ENCODE measurements at regions not wholly inside any gene's neighbourhood (a gene's known extent, or its start where the extent isn't known, plus 50 kb on each side); places are given as distances from the start of the nearest gene placed in this dataset.

- TF ChIP-seq, protein P1, sequence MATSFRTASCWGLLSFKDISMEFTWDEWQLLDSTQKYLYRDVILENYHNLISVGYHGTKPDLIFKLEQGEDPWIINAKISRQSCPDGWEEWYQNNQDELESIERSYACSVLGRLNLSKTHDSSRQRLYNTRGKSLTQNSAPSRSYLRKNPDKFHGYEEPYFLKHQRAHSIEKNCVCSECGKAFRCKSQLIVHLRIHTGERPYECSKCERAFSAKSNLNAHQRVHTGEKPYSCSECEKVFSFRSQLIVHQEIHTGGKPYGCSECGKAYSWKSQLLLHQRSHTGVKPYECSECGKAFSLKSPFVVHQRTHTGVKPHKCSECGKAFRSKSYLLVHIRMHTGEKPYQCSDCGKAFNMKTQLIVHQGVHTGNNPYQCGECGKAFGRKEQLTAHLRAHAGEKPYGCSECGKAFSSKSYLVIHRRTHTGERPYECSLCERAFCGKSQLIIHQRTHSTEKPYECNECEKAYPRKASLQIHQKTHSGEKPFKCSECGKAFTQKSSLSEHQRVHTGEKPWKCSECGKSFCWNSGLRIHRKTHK (tag by site-specific recombination; IDR thresholded peaks at IDR 0.05) = no peak
- TF ChIP-seq BCL6B (tag by site-specific recombination; IDR thresholded peaks at IDR 0.05) (no peak), ZNF2 (tag by site-specific recombination; IDR thresholded peaks at IDR 0.05) (no peak), SETDB1 (IDR thresholded peaks at IDR 0.05; ENCODE audit: insufficient read length, low read length) (no peak), ZNF292 (tag by site-specific recombination; IDR thresholded peaks at IDR 0.05; ENCODE audit: borderline replicate concordance, low read depth) (no peak), MZF1 (tag by site-specific recombination; IDR thresholded peaks at IDR 0.05; ENCODE audit: borderline replicate concordance) (no peak)
These were observed 108.6 kb upstream of the ERCC6L2 start (continued) for GRCh38 chr9:95766906-95767305.

DNA sequence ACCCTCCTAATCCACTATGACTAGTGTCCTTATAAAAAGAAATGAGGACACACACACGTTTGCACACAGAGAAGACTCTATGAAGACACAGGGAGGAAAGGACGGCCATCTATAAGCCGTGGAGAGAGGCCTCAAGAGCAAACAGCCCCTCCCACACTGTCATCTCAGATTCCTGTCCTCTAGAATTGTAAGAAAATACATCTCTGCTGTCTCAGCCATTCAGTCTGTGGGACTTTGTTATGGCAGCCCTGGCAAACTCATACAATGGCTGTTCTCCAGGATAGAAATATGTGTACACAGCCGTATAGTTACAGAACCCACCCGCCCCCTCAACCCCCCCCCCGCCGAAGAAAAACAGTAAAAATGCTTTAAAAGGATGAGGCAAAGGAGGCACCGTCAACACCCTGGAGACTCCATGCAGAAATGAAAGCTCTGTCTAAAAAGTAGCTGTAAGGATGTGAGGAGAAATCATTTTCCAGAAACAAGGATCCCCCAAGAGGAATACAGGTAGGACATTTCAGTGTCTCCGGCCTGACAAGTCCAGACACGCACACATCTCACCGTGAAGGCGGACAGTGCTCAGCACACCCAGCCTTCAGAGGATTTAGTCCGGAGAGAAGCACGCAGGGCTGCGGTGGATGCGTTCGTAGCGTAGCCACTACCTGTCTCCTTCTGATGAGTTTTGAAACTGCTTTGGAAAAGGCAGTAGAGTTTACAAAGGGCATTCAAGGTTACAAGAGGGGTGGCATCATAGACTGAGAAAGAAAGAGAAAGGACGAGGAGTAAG, 110.8 kb upstream of the ERCC6L2 start:
- Histone ChIP-seq H3K4me1 (ENCODE audit: control insufficient read depth, insufficient read depth, low read length) (peaks cover 3% of the 10 kb centered on the region; the same call in 1 of the 2 replicates), H3K36me3 (ENCODE audit: control insufficient read depth in 2 of 2, insufficient read depth in 1 of 2, low read length in 2 of 2) (no peaks in the 10 kb centered on the region), H3K9me3 (ENCODE audit: control insufficient read depth, insufficient read depth, low read depth, low read length) (no peaks in the 10 kb centered on the region), H3K27ac (ENCODE audit: extremely low read depth, low read depth, low read length) (peak overlapping the region; percentile 77; the same call in 1 of the 2 replicates), H3K4me3 (ENCODE audit: low read depth, low read length) (no peak overlapping the region)
- no peak for TF ChIP-seq OVOL3 (tag by site-specific recombination; IDR thresholded peaks at IDR 0.05)
- TF ChIP-seq ZNF600 (tag by site-specific recombination; IDR thresholded peaks at IDR 0.05) = 0 out of 2 replicates have a peak, but pooled peaks have one; percentile 22
- TF ChIP-seq WT1 (tag by site-specific recombination; IDR thresholded peaks at IDR 0.05) = peak; percentile 71; the same call in 1 of the 2 replicates
- TF ChIP-seq ZSCAN16 (tag by site-specific recombination; IDR thresholded peaks at IDR 0.05) = no peak
- ChIA-PET CTCF (no interaction called here), POLR2A (no interaction called here)

DNA sequence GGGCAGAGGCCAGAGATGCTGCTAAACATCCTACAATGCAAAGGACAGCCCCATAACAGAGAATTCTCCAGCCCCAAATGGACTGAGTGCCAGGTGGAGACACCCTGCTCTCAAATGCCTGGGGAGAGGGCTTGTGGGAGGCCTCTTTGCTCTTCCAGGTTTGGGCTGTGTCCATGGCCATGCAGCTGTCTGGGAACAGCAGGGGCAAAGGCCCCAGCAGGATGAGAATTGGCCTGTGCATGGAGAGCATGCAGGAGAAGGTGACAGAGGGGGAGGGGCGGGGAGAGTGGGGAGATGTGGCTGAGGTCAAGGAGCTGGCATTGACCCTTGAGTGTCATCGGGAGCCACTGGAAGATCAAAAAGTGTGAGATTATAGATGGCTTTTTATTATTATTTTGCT, 111.5 kb upstream of the ERCC6L2 start:
- Histone ChIP-seq H3K4me1 (ENCODE audit: control insufficient read depth, insufficient read depth, low read length) (peaks cover 3% of the 10 kb centered on the region; the same call in 1 of the 2 replicates), H3K4me3 (ENCODE audit: low read depth, low read length) (no peak overlapping the region), H3K36me3 (ENCODE audit: control insufficient read depth in 2 of 2, insufficient read depth in 1 of 2, low read length in 2 of 2) (no peaks in the 10 kb centered on the region), H3K27ac (ENCODE audit: extremely low read depth, low read depth, low read length) (no peak overlapping the region), H3K9me3 (ENCODE audit: control insufficient read depth, insufficient read depth, low read depth, low read length) (no peaks in the 10 kb centered on the region)
- ChIA-PET CTCF (no interaction called here), POLR2A (interaction anchor here (1.2 kb wide), 1 partner anchor 111 kb away, joined by 4 read pairs; the partner anchor contains the start of gene ERCC6L2)
- TF ChIP-seq ZNF350 (tag by site-specific recombination; IDR thresholded peaks at IDR 0.05) (no peak), ZNF623 (tag by site-specific recombination; IDR thresholded peaks at IDR 0.05) (no peak), ZNF639 (tag by site-specific recombination; IDR thresholded peaks at IDR 0.05) (no peak), GLIS2 (tag by site-specific recombination; IDR thresholded peaks at IDR 0.05) (no peak), ZSCAN4 (tag by site-specific recombination; IDR thresholded peaks at IDR 0.05) (no peak), SCRT1 (tag by site-specific recombination; IDR thresholded peaks at IDR 0.05; ENCODE audit: borderline replicate concordance) (no peak), ZBTB7A (tag by site-specific recombination; IDR thresholded peaks at IDR 0.05; ENCODE audit: low read depth) (no peak), ZNF274 (IDR thresholded peaks at IDR 0.05; ENCODE audit: low read length) (no peak), ZNF274 (tag by site-specific recombination; IDR thresholded peaks at IDR 0.05; ENCODE audit: borderline replicate concordance) (no peak), ZIC2 (tag by site-specific recombination; IDR thresholded peaks at IDR 0.05) (peak; percentile 85), ZNF785 (tag by site-specific recombination; IDR thresholded peaks at IDR 0.05) (no peak), ZNF645 (tag by site-specific recombination; IDR thresholded peaks at IDR 0.05) (no peak)
- TF ChIP-seq, protein P2, sequence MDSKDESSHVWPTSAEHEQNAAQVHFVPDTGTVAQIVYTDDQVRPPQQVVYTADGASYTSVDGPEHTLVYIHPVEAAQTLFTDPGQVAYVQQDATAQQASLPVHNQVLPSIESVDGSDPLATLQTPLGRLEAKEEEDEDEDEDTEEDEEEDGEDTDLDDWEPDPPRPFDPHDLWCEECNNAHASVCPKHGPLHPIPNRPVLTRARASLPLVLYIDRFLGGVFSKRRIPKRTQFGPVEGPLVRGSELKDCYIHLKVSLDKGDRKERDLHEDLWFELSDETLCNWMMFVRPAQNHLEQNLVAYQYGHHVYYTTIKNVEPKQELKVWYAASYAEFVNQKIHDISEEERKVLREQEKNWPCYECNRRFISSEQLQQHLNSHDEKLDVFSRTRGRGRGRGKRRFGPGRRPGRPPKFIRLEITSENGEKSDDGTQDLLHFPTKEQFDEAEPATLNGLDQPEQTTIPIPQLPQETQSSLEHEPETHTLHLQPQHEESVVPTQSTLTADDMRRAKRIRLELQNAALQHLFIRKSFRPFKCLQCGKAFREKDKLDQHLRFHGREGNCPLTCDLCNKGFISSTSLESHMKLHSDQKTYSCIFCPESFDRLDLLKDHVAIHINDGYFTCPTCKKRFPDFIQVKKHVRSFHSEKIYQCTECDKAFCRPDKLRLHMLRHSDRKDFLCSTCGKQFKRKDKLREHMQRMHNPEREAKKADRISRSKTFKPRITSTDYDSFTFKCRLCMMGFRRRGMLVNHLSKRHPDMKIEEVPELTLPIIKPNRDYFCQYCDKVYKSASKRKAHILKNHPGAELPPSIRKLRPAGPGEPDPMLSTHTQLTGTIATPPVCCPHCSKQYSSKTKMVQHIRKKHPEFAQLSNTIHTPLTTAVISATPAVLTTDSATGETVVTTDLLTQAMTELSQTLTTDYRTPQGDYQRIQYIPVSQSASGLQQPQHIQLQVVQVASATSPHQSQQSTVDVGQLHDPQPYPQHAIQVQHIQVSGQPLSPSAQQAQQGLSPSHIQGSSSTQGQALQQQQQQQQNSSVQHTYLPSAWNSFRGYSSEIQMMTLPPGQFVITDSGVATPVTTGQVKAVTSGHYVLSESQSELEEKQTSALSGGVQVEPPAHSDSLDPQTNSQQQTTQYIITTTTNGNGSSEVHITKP (tag by site-specific recombination; IDR thresholded peaks at IDR 0.05) = peak; percentile 24; the same call in 1 of the 2 replicates
